Karpas-422 (cell line): ENCODE measurements at regions not wholly inside any gene's neighbourhood (a gene's known extent, or its start where the extent isn't known, plus 50 kb on each side); places are given as distances from the start of the nearest gene placed in this dataset.

Experiments used
- DNase-seq: peaks from one replicate; pipeline ENCODE4 v3.0.0-alpha.2; 2015
- H2AFZ ChIP-seq: fragments of 200-600 bp; sonication (generic); 2 replicates; pipeline ENCODE4 v1.6.1; 2014; ENCODE audit warnings: antibody characterized with exemption, low read length, mixed read lengths
- H3K27ac ChIP-seq: fragments of 200-600 bp; sonication (generic); 2 replicates; pipeline ENCODE4 v1.5.1; 2014; ENCODE audit warnings: mild to moderate bottlenecking, low read length, moderate library complexity
- H3K27me3 ChIP-seq: fragments of 200-600 bp; sonication (generic); 2 replicates; pipeline ENCODE4 v1.6.1; 2014; ENCODE audit warnings: low read length, mixed read lengths
- H3K36me3 ChIP-seq: fragments of 200-600 bp; sonication (generic); 2 replicates; pipeline ENCODE4 v1.6.1; 2014; ENCODE audit warnings: low read length, mixed read lengths; ENCODE audit not compliant: insufficient read depth
- H3K4me1 ChIP-seq: fragments of 200-600 bp; sonication (generic); 2 replicates; pipeline ENCODE4 v1.6.1; 2014; ENCODE audit warnings: mild to moderate bottlenecking, low read length, mixed read lengths
- H3K4me2 ChIP-seq: fragments of 200-600 bp; sonication (generic); 2 replicates; pipeline ENCODE4 v1.6.1; 2014; ENCODE audit warnings: low read length, low read depth, mild to moderate bottlenecking; ENCODE audit not compliant: poor library complexity, severe bottlenecking
- H3K4me3 ChIP-seq: fragments of 200-600 bp; sonication (generic); 2 replicates; pipeline ENCODE4 v1.5.1; 2014; ENCODE audit warnings: mild to moderate bottlenecking, antibody characterized with exemption, low read length, mixed read lengths
- H3K79me2 ChIP-seq: fragments of 200-600 bp; sonication (generic); 2 replicates; pipeline ENCODE4 v1.6.1; 2014; ENCODE audit warnings: mild to moderate bottlenecking, low read length, mixed read lengths
- H3K9ac ChIP-seq: fragments of 200-600 bp; sonication (generic); 2 replicates; pipeline ENCODE4 v1.6.0; 2014; ENCODE audit warnings: low read length
- H3K9me2 ChIP-seq: fragments of 200-600 bp; sonication (generic), shearing (Covaris generic); replicated peaks from 2 replicates; pipeline ENCODE4 v1.6.0; 2014; ENCODE audit warnings: mild to moderate bottlenecking, low read length, moderate library complexity; ENCODE audit not compliant: insufficient read depth
- H3K9me3 ChIP-seq: fragments of 300-700, 200-600 bp; sonication (generic); 2 replicates; pipeline ENCODE4 v1.6.1; 2014; ENCODE audit warnings: low read length, mixed read lengths
- H4K20me1 ChIP-seq: fragments of 200-600 bp; sonication (generic); 2 replicates; pipeline ENCODE4 v1.6.1; 2014; ENCODE audit warnings: mild to moderate bottlenecking, antibody characterized with exemption, low read length, low read depth; ENCODE audit not compliant: insufficient read depth

- Histone ChIP-seq H3K9ac (no peak overlapping the region), H4K20me1 (no peaks in the 10 kb centered on the region), H2AFZ (no peak overlapping the region)
Measured at GRCh38 chr5:117411701-117412100, 837.1 kb upstream of the SEMA6A start.

GRCh38 chr5:117405197-117405596 is 830.6 kb upstream of the SEMA6A start:
- Histone ChIP-seq H3K27me3 (no peaks in the 10 kb centered on the region), H3K79me2 (no peaks in the 10 kb centered on the region), H4K20me1 (no peaks in the 10 kb centered on the region), H3K9me2 (no peaks in the 10 kb centered on the region), H3K9me3 (no peaks in the 10 kb centered on the region), H3K27ac (no peak overlapping the region), H3K9ac (no peak overlapping the region), H3K4me1 (no peaks in the 10 kb centered on the region), H3K4me2 (no peak overlapping the region), H3K36me3 (no peaks in the 10 kb centered on the region), H2AFZ (no peak overlapping the region), H3K4me3 (no peak overlapping the region)
- DNase-seq: no peak

More at GRCh38 chr5:117411701-117412100, 837.1 kb upstream of the SEMA6A start:
- no peak for DNase-seq
- H3K4me2 ChIP-seq: no peak overlapping the region
- no peak overlapping the region for H3K4me3 ChIP-seq
- H3K27me3 ChIP-seq: no peaks in the 10 kb centered on the region
- H3K27ac ChIP-seq: no peak overlapping the region
- no peaks in the 10 kb centered on the region for H3K36me3 ChIP-seq
- H3K9me3 ChIP-seq: no peaks in the 10 kb centered on the region
- no peaks in the 10 kb centered on the region for H3K4me1 ChIP-seq
- H3K79me2 ChIP-seq: no peaks in the 10 kb centered on the region
- no peaks in the 10 kb centered on the region for H3K9me2 ChIP-seq

GRCh38 chr5:117394506-117395157 is 820.0 kb upstream of the SEMA6A start:
- H3K4me2 ChIP-seq: no peak overlapping the region
- no peaks in the 10 kb centered on the region for H3K36me3 ChIP-seq
- no peak overlapping the region for H3K4me3 ChIP-seq
- no peaks in the 10 kb centered on the region for H4K20me1 ChIP-seq
- no peaks in the 10 kb centered on the region for H3K9me3 ChIP-seq
- no peak for DNase-seq
- H3K9me2 ChIP-seq: no peaks in the 10 kb centered on the region
- no peaks in the 10 kb centered on the region for H3K79me2 ChIP-seq
- H3K9ac ChIP-seq: no peak overlapping the region
- no peak overlapping the region for H3K27ac ChIP-seq
- no peak overlapping the region for H2AFZ ChIP-seq
- no peaks in the 10 kb centered on the region for H3K4me1 ChIP-seq
- no peaks in the 10 kb centered on the region for H3K27me3 ChIP-seq

GRCh38 chr5:117393125-117393524 is 818.5 kb upstream of the SEMA6A start:
- Histone ChIP-seq H3K4me1 (no peaks in the 10 kb centered on the region), H3K36me3 (no peaks in the 10 kb centered on the region), H3K9me3 (no peaks in the 10 kb centered on the region), H3K9me2 (no peaks in the 10 kb centered on the region), H3K27ac (no peak overlapping the region), H3K4me3 (no peak overlapping the region), H3K9ac (no peak overlapping the region), H2AFZ (no peak overlapping the region), H3K4me2 (no peak overlapping the region), H4K20me1 (no peaks in the 10 kb centered on the region), H3K79me2 (no peaks in the 10 kb centered on the region), H3K27me3 (no peaks in the 10 kb centered on the region)
- no peak for DNase-seq

GRCh38 chr5:117380316-117380715 is 805.7 kb upstream of the SEMA6A start:
- Histone ChIP-seq H3K36me3 (no peaks in the 10 kb centered on the region), H4K20me1 (no peaks in the 10 kb centered on the region), H3K4me1 (no peaks in the 10 kb centered on the region), H3K4me2 (no peak overlapping the region), H3K9me2 (no peaks in the 10 kb centered on the region), H3K27me3 (no peaks in the 10 kb centered on the region), H3K4me3 (no peak overlapping the region), H3K79me2 (no peaks in the 10 kb centered on the region), H3K27ac (no peak overlapping the region), H2AFZ (no peak overlapping the region), H3K9me3 (no peaks in the 10 kb centered on the region), H3K9ac (no peak overlapping the region)
- DNase-seq: no peak

- H3K27ac ChIP-seq: no peak overlapping the region
- H3K9me2 ChIP-seq: no peaks in the 10 kb centered on the region
- no peaks in the 10 kb centered on the region for H3K4me1 ChIP-seq
- no peaks in the 10 kb centered on the region for H3K79me2 ChIP-seq
- H3K9ac ChIP-seq: no peak overlapping the region
- no peaks in the 10 kb centered on the region for H4K20me1 ChIP-seq
- no peaks in the 10 kb centered on the region for H3K9me3 ChIP-seq
- H3K4me3 ChIP-seq: no peak overlapping the region
- no peak overlapping the region for H2AFZ ChIP-seq
- H3K4me2 ChIP-seq: no peak overlapping the region
- DNase-seq: no peak
- H3K27me3 ChIP-seq: no peaks in the 10 kb centered on the region
- no peaks in the 10 kb centered on the region for H3K36me3 ChIP-seq
Measured at GRCh38 chr5:117379521-117379920, 804.9 kb upstream of the SEMA6A start.

GRCh38 chr5:117376748-117377147 is 802.1 kb upstream of the SEMA6A start:
- no peak for DNase-seq
- no peak overlapping the region for H3K9ac ChIP-seq
- no peak overlapping the region for H3K27ac ChIP-seq
- H3K27me3 ChIP-seq: no peaks in the 10 kb centered on the region
- no peaks in the 10 kb centered on the region for H3K9me3 ChIP-seq
- no peak overlapping the region for H3K4me3 ChIP-seq
- H3K4me2 ChIP-seq: no peak overlapping the region
- no peaks in the 10 kb centered on the region for H3K36me3 ChIP-seq
- no peak overlapping the region for H2AFZ ChIP-seq
- H3K4me1 ChIP-seq: no peaks in the 10 kb centered on the region
- H3K9me2 ChIP-seq: no peaks in the 10 kb centered on the region
- H3K79me2 ChIP-seq: no peaks in the 10 kb centered on the region
- no peaks in the 10 kb centered on the region for H4K20me1 ChIP-seq

GRCh38 chr5:117359895-117360294 is 785.3 kb upstream of the SEMA6A start:
- Histone ChIP-seq H2AFZ (no peak overlapping the region), H3K4me1 (no peaks in the 10 kb centered on the region), H3K79me2 (no peaks in the 10 kb centered on the region), H3K9me3 (no peaks in the 10 kb centered on the region; the same call in 1 of the 2 replicates), H3K4me3 (no peak overlapping the region), H4K20me1 (no peaks in the 10 kb centered on the region), H3K4me2 (no peak overlapping the region), H3K36me3 (no peaks in the 10 kb centered on the region), H3K27me3 (no peaks in the 10 kb centered on the region), H3K9ac (no peak overlapping the region), H3K27ac (no peak overlapping the region), H3K9me2 (no peaks in the 10 kb centered on the region)
- no peak for DNase-seq
